T-helper 17 cell (primary cell): ENCODE measurements at regions not wholly inside any gene's neighbourhood (a gene's known extent, or its start where the extent isn't known, plus 50 kb on each side); places are given as distances from the start of the nearest gene placed in this dataset.

Experiments
- ATAC-seq: fragments of 150-1000 bp; cut with Tn5 transposase; 2 replicates; pipeline ENCODE4 v1.10.0; 2021; ENCODE audit warnings: mild to moderate bottlenecking, moderate library complexity
- DNase-seq, 3 donors: peaks; one replicate each; pipeline versions ENCODE4 v3.0.0 to v3.0.0-alpha.2; 2020 to 2021
- H3K9me3 ChIP-seq: one replicate; pipeline ENCODE4 v1.7.0; 2013; ENCODE audit warnings: low read length, mild to moderate bottlenecking; ENCODE audit not compliant: control insufficient read depth, poor library complexity, severe bottlenecking
- H3K27ac Mint-ChIP-seq: one replicate; pipeline ENCODE4 v1.8.0; 2022; ENCODE audit warnings: mild to moderate bottlenecking, moderate library complexity, mixed read lengths
- H3K27me3 Mint-ChIP-seq: one replicate; pipeline ENCODE4 v1.8.0; 2022; ENCODE audit warnings: mixed read lengths
- H3K36me3 Mint-ChIP-seq: one replicate; pipeline ENCODE4 v1.8.0; 2022; ENCODE audit warnings: low read depth, mixed read lengths
- H3K4me1 Mint-ChIP-seq: one replicate; pipeline ENCODE4 v1.8.0; 2022; ENCODE audit warnings: mild to moderate bottlenecking, mixed read lengths
- H3K4me3 Mint-ChIP-seq: one replicate; pipeline ENCODE4 v1.8.0; 2022; ENCODE audit warnings: mild to moderate bottlenecking, moderate library complexity, mixed read lengths

GRCh38 chrX:95884186-95884585, 800.5 kb upstream of the DIAPH2 start:
- H3K4me3 Mint-ChIP-seq: no peak overlapping the region
- H3K27me3 Mint-ChIP-seq: no peaks in the 10 kb centered on the region
- ATAC-seq (no peak), DNase-seq (no peak)
- no peak overlapping the region for H3K27ac Mint-ChIP-seq
- no peaks in the 10 kb centered on the region for H3K9me3 ChIP-seq
- H3K4me1 Mint-ChIP-seq: no peaks in the 10 kb centered on the region
- no peaks in the 10 kb centered on the region for H3K36me3 Mint-ChIP-seq

- Mint-ChIP-seq H3K4me3 (no peak overlapping the region), H3K4me1 (no peaks in the 10 kb centered on the region), H3K27ac (no peak overlapping the region), H3K36me3 (no peaks in the 10 kb centered on the region), H3K27me3 (no peaks in the 10 kb centered on the region)
- ATAC-seq (no peak), DNase-seq (no peak)
- no peaks in the 10 kb centered on the region for H3K9me3 ChIP-seq
These were observed 799.6 kb upstream of the DIAPH2 start for GRCh38 chrX:95885074-95885473.

GRCh38 chrX:95889279-95889678, 795.4 kb upstream of the DIAPH2 start:
- no peaks in the 10 kb centered on the region for H3K4me1 Mint-ChIP-seq
- ATAC-seq: no peak
- no peaks in the 10 kb centered on the region for H3K27me3 Mint-ChIP-seq
- DNase-seq: no peak
- no peaks in the 10 kb centered on the region for H3K9me3 ChIP-seq
- H3K4me3 Mint-ChIP-seq: no peak overlapping the region
- H3K27ac Mint-ChIP-seq: no peak overlapping the region
- no peaks in the 10 kb centered on the region for H3K36me3 Mint-ChIP-seq

GRCh38 chrX:95893636-95894035, 791.0 kb upstream of the DIAPH2 start:
- Mint-ChIP-seq H3K27me3 (no peaks in the 10 kb centered on the region), H3K4me1 (no peaks in the 10 kb centered on the region), H3K36me3 (no peaks in the 10 kb centered on the region), H3K4me3 (no peak overlapping the region), H3K27ac (no peak overlapping the region)
- no peak for DNase-seq
- ATAC-seq: no peak
- no peaks in the 10 kb centered on the region for H3K9me3 ChIP-seq

- H3K36me3 Mint-ChIP-seq: no peaks in the 10 kb centered on the region
- DNase-seq (no peak), ATAC-seq (no peak)
- H3K27ac Mint-ChIP-seq: no peak overlapping the region
- H3K4me3 Mint-ChIP-seq: no peak overlapping the region
- no peaks in the 10 kb centered on the region for H3K27me3 Mint-ChIP-seq
- H3K9me3 ChIP-seq: no peaks in the 10 kb centered on the region
- H3K4me1 Mint-ChIP-seq: no peaks in the 10 kb centered on the region
These were observed 781.2 kb upstream of the DIAPH2 start for GRCh38 chrX:95903490-95903889.

GRCh38 chrX:95903975-95904374, 780.7 kb upstream of the DIAPH2 start:
- Mint-ChIP-seq H3K4me3 (no peak overlapping the region), H3K27ac (no peak overlapping the region), H3K4me1 (no peaks in the 10 kb centered on the region), H3K27me3 (no peaks in the 10 kb centered on the region), H3K36me3 (no peaks in the 10 kb centered on the region)
- ATAC-seq (no peak), DNase-seq (no peak)
- no peaks in the 10 kb centered on the region for H3K9me3 ChIP-seq

GRCh38 chrX:95907081-95907480, 777.6 kb upstream of the DIAPH2 start:
- H3K4me3 Mint-ChIP-seq: no peak overlapping the region
- no peak for ATAC-seq

GRCh38 chrX:95911062-95911461, 773.6 kb upstream of the DIAPH2 start:
- ATAC-seq: no peak
- H3K27ac Mint-ChIP-seq: no peak overlapping the region
- H3K36me3 Mint-ChIP-seq: no peaks in the 10 kb centered on the region
- no peaks in the 10 kb centered on the region for H3K27me3 Mint-ChIP-seq
- H3K9me3 ChIP-seq: no peaks in the 10 kb centered on the region
- H3K4me1 Mint-ChIP-seq: no peaks in the 10 kb centered on the region
- H3K4me3 Mint-ChIP-seq: no peak overlapping the region
- DNase-seq: no peak

More at GRCh38 chrX:95907081-95907480, 777.6 kb upstream of the DIAPH2 start:
- Mint-ChIP-seq H3K27me3 (no peaks in the 10 kb centered on the region), H3K27ac (no peak overlapping the region), H3K4me1 (no peaks in the 10 kb centered on the region), H3K36me3 (no peaks in the 10 kb centered on the region)
- no peaks in the 10 kb centered on the region for H3K9me3 ChIP-seq
- no peak for DNase-seq

GRCh38 chrX:95919605-95920004, 765.0 kb upstream of the DIAPH2 start:
- ATAC-seq (no peak), DNase-seq (no peak)
- H3K36me3 Mint-ChIP-seq: no peaks in the 10 kb centered on the region
- no peaks in the 10 kb centered on the region for H3K9me3 ChIP-seq
- no peaks in the 10 kb centered on the region for H3K27me3 Mint-ChIP-seq
- peak overlapping the region; percentile 11 for H3K27ac Mint-ChIP-seq
- no peaks in the 10 kb centered on the region for H3K4me1 Mint-ChIP-seq
- H3K4me3 Mint-ChIP-seq: no peak overlapping the region

- ATAC-seq: no peak
These were observed 739.1 kb upstream of the DIAPH2 start for GRCh38 chrX:95945528-95945927.

GRCh38 chrX:95949588-95949987, 735.1 kb upstream of the DIAPH2 start:
- no peaks in the 10 kb centered on the region for H3K4me1 Mint-ChIP-seq
- no peak for DNase-seq
- H3K27ac Mint-ChIP-seq: no peak overlapping the region
- no peak for ATAC-seq
- no peaks in the 10 kb centered on the region for H3K27me3 Mint-ChIP-seq
- H3K9me3 ChIP-seq: no peaks in the 10 kb centered on the region
- H3K4me3 Mint-ChIP-seq: no peak overlapping the region
- no peaks in the 10 kb centered on the region for H3K36me3 Mint-ChIP-seq

More at GRCh38 chrX:95945528-95945927, 739.1 kb upstream of the DIAPH2 start:
- Mint-ChIP-seq H3K4me1 (no peaks in the 10 kb centered on the region), H3K27me3 (no peaks in the 10 kb centered on the region), H3K36me3 (no peaks in the 10 kb centered on the region), H3K27ac (no peak overlapping the region), H3K4me3 (no peak overlapping the region)
- DNase-seq: no peak
- H3K9me3 ChIP-seq: no peaks in the 10 kb centered on the region

GRCh38 chrX:95950679-95951078, 734.0 kb upstream of the DIAPH2 start:
- ATAC-seq (no peak), DNase-seq (no peak)
- Mint-ChIP-seq H3K27ac (no peak overlapping the region), H3K4me1 (no peaks in the 10 kb centered on the region), H3K4me3 (no peak overlapping the region), H3K36me3 (no peaks in the 10 kb centered on the region), H3K27me3 (no peaks in the 10 kb centered on the region)
- no peaks in the 10 kb centered on the region for H3K9me3 ChIP-seq

GRCh38 chrX:95953564-95953963, 731.1 kb upstream of the DIAPH2 start:
- no peaks in the 10 kb centered on the region for H3K27me3 Mint-ChIP-seq
- DNase-seq (no peak), ATAC-seq (no peak)
- no peak overlapping the region for H3K4me3 Mint-ChIP-seq
- no peaks in the 10 kb centered on the region for H3K36me3 Mint-ChIP-seq
- H3K27ac Mint-ChIP-seq: no peak overlapping the region
- no peaks in the 10 kb centered on the region for H3K4me1 Mint-ChIP-seq
- H3K9me3 ChIP-seq: no peaks in the 10 kb centered on the region

GRCh38 chrX:95956745-95957144, 727.9 kb upstream of the DIAPH2 start:
- Mint-ChIP-seq H3K27me3 (no peaks in the 10 kb centered on the region), H3K4me3 (no peak overlapping the region), H3K36me3 (no peaks in the 10 kb centered on the region), H3K27ac (no peak overlapping the region), H3K4me1 (no peaks in the 10 kb centered on the region)
- H3K9me3 ChIP-seq: no peaks in the 10 kb centered on the region
- ATAC-seq: no peak
- DNase-seq: no peak
